ENCODE measurements at regions not wholly inside any gene's neighbourhood (a gene's known extent, or its start where the extent isn't known, plus 50 kb on each side); places are given as distances from the start of the nearest gene placed in this dataset.
A peak's percentile ranks its signal among the peaks of the same experiment; 100 is the strongest.

DNA sequence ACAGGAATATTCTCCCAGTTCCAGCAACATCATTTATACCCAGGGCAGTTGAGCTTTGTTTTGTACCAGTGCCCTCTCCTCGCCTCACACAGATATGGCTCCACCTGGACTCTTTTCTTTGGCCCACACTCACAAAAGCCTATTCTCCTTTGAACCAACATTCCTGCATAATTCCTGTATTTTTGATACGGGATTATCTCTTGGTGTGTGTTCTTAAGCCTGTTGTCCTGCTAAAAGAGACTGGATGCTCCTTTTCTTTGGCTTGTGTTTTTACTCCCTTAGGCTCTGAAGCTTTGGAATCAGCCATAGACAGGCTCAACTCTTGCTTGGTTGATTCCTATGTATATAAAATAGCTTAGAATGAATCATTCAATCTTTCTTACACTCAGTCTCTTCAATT lies 305.4 kb upstream of the SATB1 start:
- Mint-ChIP-seq H3K9me3 (peaks cover 0 to 11% (median 0%) of the 10 kb centered on the region in 9 donors), H3K4me1 (peaks cover 33 to 72% (median 57%) of the 10 kb centered on the region in 4 donors), H3K36me3 (peaks cover 0 to 2% (median 0%) of the 10 kb centered on the region in 3 donors), H3K4me3 (no peak overlapping the region), H3K27ac (peak overlapping the region in 7 of 10 donors; percentile 8 to 61 (median 22)), H3K27me3 (no peaks in the 10 kb centered on the region)
- DNase-seq (no peak), ATAC-seq (no peak)
- POLR2A ChIA-PET: interaction anchor here (0.6 to 9.4 kb wide), 4 partner anchors 9 to 283 kb away, joined by 3 to 102 read pairs (median 5); no protein-coding TSS in a partner anchor

DNA sequence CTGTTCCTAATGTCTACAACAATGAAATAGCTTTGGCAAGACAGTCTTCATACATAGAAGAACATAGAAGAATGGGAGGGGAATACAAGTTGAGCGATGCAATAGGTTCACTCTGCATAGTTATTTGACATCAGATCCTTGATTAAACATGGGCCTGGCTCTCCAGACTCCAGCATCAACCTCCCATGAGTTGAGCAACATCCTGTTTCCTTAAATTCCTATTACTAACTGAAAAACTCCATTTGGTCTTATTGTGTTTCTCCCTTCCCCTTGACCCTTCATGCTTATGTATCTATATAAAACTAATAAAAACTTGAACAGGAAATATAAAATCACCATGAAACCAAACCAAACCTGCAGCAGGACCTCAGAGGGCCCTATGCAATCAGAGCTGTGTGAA lies 304.5 kb upstream of the SATB1 start:
- no peaks in the 10 kb centered on the region for H3K27me3 Mint-ChIP-seq
- peaks cover 0 to 2% (median 0%) of the 10 kb centered on the region in 3 donors for H3K36me3 Mint-ChIP-seq
- POLR2A ChIA-PET: interaction anchor here (1.1 to 9.4 kb wide), 2 partner anchors 8 to 13 kb away, joined by 3 to 102 read pairs; no protein-coding TSS in a partner anchor
- ATAC-seq: no peak
- H3K4me3 Mint-ChIP-seq: no peak overlapping the region
- peak overlapping the region in 7 of 10 donors; percentile 4 to 73 (median 47) for H3K27ac Mint-ChIP-seq
- H3K4me1 Mint-ChIP-seq: peaks cover 36 to 77% (median 64%) of the 10 kb centered on the region in 4 donors
- H3K9me3 Mint-ChIP-seq: peaks cover 0 to 11% (median 0%) of the 10 kb centered on the region in 9 donors
- no peak for DNase-seq

DNA sequence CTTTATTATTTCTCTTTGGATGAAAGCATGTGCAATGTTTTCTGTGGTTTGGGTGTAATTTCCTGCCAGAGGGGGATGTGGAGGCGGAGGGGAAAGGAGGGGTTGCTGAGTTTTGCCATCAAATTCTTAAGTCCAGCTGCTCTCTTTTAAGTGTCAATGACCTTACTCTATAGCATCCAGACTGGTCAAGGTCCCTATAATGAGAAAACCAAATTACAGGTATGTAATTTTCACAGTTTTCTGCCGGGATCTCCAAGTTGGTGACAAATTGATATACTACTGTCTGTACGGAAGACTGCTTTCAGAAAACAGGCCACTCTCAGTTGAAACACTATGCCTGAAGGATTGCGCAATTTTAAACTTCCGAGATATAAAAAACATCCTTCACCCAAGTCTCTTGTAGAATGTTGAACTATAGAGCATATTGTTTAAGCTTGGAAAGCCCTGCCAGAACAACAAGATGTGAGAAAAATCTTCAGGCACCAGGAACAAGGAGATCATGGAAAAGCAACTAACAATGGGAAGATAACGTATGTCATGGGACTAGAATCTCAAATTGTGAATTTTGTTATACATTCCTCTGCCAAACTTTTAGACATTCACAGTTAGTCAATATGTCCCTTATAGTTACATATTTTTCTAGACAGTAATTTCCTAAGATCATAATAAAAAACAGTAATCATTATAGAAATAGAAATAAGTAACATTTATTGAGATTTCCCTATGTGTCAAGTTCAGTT lies 300.7 kb upstream of the SATB1 start:
- ATAC-seq (peak; percentile 77 to 82), DNase-seq (peak in 4 of 10 donors; percentile 13 to 72 (median 69))
- Mint-ChIP-seq H3K36me3 (peaks cover 0 to 2% (median 0%) of the 10 kb centered on the region in 3 donors), H3K4me1 (peaks cover 42 to 77% (median 71%) of the 10 kb centered on the region in 4 donors), H3K4me3 (peak overlapping the region; percentile 57 to 90 (median 74)), H3K27ac (peak overlapping the region; percentile 93 to 100 (median 96)), H3K27me3 (no peaks in the 10 kb centered on the region), H3K9me3 (peaks cover 0 to 11% (median 0%) of the 10 kb centered on the region in 9 donors)
- POLR2A ChIA-PET: interaction anchor here (0.5 to 9.4 kb wide), 9 partner anchors 10 to 302 kb away, joined by 3 to 102 read pairs (median 4); partner anchors contain the start of gene SATB1

DNA sequence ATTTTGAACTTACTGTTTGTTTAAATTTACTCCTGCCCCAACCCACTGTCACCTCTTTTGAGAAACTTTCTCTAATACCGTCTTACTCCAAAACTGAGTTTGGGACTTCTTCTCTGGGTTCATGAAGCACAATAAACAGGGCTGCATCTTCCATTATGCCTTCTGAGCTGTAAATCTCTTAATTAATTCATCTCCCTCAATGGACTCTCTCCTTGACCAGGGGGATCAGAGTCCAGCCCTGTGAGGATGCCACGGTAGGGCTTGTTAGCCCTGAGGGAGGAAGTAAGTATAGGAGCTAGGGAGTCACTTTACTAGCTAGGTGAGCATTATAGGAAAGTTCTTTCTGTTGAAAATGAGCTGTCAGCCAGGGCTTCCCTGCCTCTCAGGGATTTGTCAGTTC lies 299.3 kb upstream of the SATB1 start:
- Mint-ChIP-seq H3K9me3 (peaks cover 0 to 11% (median 0%) of the 10 kb centered on the region in 9 donors), H3K4me1 (peaks cover 38 to 71% (median 61%) of the 10 kb centered on the region in 4 donors), H3K27me3 (no peaks in the 10 kb centered on the region), H3K27ac (peak overlapping the region; percentile 93 to 100 (median 97)), H3K36me3 (peaks cover 0 to 3% (median 0%) of the 10 kb centered on the region in 3 donors), H3K4me3 (peak overlapping the region; percentile 57 to 90 (median 74))
- ATAC-seq (peak in 1 of 2 donors; percentile 10), DNase-seq (no peak)
- POLR2A ChIA-PET: interaction anchor here (0.6 to 9.4 kb wide), 6 partner anchors 9 to 280 kb away, joined by 3 to 102 read pairs (median 11); no protein-coding TSS in a partner anchor

DNA sequence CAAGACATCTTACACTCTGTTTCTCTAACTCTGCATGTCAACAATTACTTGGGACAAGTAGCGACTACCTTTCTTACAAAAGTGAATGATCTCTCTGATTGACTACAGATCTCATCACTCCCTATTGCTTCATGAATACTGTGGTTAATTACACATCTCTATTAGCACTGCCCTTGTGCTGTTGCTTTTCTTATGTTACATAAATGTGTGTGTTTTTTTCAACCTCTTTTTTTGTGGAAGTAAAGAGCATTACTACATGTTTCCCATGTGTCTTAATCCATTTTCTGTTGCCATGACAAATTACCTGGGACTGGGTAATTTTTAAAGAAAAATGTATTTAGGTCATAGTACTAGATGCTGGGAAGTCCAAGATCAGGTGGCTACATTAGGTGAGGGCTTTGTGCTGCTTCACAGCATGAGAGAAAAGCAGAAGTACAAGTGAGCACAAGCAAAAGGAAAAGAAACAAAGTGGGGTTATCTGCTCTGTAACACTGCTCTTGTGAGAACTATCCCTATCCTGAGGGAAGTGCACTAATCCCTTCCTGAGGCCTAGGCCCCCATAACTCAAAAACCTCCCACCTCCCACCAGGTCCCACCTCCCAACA lies 298.2 kb upstream of the SATB1 start:
- peak overlapping the region; percentile 6 to 90 (median 73) for H3K4me3 Mint-ChIP-seq
- ATAC-seq (peak in 1 of 2 donors; percentile 25), DNase-seq (no peak)
- POLR2A ChIA-PET: interaction anchor here (4.0 to 9.4 kb wide), 2 partner anchors 8 to 19 kb away, joined by 30 to 102 read pairs; no protein-coding TSS in a partner anchor
- H3K9me3 Mint-ChIP-seq: peaks cover 0 to 19% (median 0%) of the 10 kb centered on the region in 9 donors
- H3K27me3 Mint-ChIP-seq: no peaks in the 10 kb centered on the region
- peaks cover 35 to 70% (median 65%) of the 10 kb centered on the region in 4 donors for H3K4me1 Mint-ChIP-seq
- H3K36me3 Mint-ChIP-seq: peaks cover 0 to 11% (median 4%) of the 10 kb centered on the region in 3 donors
- peak overlapping the region; percentile 93 to 100 (median 97) for H3K27ac Mint-ChIP-seq

DNA sequence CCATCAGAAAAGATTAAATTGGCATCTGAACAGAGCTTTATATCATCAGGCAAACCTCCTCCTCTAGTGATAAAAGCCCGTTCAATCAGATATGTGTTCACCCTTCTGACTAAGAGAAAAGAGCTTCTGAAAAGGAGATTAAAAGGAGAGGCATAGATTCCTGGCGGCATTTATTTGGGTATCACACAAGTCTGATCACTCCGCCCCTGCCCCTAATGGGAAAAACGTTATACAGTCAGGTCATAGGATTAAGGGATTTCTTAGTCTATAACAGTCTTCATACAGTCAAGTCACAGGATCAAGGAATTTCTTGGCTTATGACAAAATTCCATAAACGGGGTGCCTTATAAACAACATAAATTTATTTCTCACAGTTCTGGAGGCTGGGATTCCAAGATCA lies 295.4 kb upstream of the SATB1 start:
- H3K4me3 Mint-ChIP-seq: no peak overlapping the region
- peaks cover 36 to 70% (median 65%) of the 10 kb centered on the region in 4 donors for H3K4me1 Mint-ChIP-seq
- H3K27me3 Mint-ChIP-seq: no peaks in the 10 kb centered on the region
- peaks cover 0 to 23% (median 4%) of the 10 kb centered on the region in 9 donors for H3K9me3 Mint-ChIP-seq
- peaks cover 0 to 15% (median 7%) of the 10 kb centered on the region in 3 donors for H3K36me3 Mint-ChIP-seq
- POLR2A ChIA-PET: interaction anchor here (0.6 to 1.2 kb wide), 3 partner anchors 10 to 274 kb away, joined by 3 to 6 read pairs (median 3); no protein-coding TSS in a partner anchor
- H3K27ac Mint-ChIP-seq: peak overlapping the region in 5 of 10 donors; percentile 37 to 70 (median 60)
- ATAC-seq (no peak), DNase-seq (no peak)

DNA sequence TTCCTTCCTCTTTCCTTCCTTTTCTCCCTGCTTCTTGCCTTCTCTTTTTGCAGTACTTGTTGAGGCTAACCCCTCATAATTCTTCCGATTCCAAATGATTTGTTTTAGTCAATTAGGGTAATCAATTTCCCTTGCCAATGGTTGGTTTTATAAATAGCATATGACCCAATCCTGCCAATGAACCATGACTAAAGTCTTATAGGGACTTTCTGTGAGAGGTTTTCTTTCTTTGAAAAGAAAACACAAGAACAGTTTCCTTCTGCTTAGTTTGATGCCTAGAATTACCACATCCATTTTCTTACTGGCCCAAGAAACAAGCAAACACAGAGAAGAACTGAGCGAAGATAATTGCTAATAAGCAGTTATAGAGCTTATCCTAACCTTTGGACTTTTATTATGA lies 292.5 kb upstream of the SATB1 start:
- Mint-ChIP-seq H3K27ac (peak overlapping the region; percentile 19 to 89 (median 70)), H3K4me3 (peak overlapping the region in 8 of 10 donors; percentile 24 to 72 (median 54)), H3K27me3 (no peaks in the 10 kb centered on the region), H3K4me1 (peaks cover 28 to 65% (median 60%) of the 10 kb centered on the region in 4 donors), H3K36me3 (peaks cover 0 to 15% (median 10%) of the 10 kb centered on the region in 3 donors), H3K9me3 (peaks cover 0 to 23% (median 4%) of the 10 kb centered on the region in 9 donors)
- POLR2A ChIA-PET: interaction anchor here (4.0 kb wide), 1 partner anchor 8 kb away, joined by 30 read pairs; no protein-coding TSS in a partner anchor
- peak in 1 of 2 donors; percentile 35 for ATAC-seq
- DNase-seq: no peak

DNA sequence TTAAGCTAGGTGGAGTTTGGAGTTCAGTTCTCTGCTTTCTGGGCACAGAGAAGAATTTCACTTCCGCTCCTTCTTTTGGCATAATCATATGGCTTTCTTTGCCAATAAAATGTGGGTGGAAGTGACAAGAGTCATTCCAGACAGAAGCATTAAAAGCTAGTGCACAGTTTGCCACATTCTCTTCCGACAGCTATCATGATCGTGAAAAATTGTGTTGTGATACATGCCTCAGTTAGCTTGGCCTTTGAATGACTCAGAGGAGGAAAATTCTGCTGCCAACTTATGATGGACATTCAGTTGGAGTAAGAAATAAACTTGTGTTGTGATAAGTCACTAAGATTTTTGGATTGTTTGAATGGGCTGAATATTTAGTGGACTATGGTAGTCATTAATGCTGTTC lies 291.7 kb upstream of the SATB1 start:
- POLR2A ChIA-PET: interaction anchor here (0.9 to 4.0 kb wide), 3 partner anchors 9 to 38 kb away, joined by 3 to 30 read pairs (median 5); no protein-coding TSS in a partner anchor
- H3K36me3 Mint-ChIP-seq: peaks cover 0 to 15% (median 10%) of the 10 kb centered on the region in 3 donors
- H3K4me3 Mint-ChIP-seq: peak overlapping the region in 7 of 10 donors; percentile 20 to 50 (median 46)
- H3K9me3 Mint-ChIP-seq: peaks cover 0 to 23% (median 4%) of the 10 kb centered on the region in 9 donors
- DNase-seq (no peak), ATAC-seq (no peak)
- no peaks in the 10 kb centered on the region for H3K27me3 Mint-ChIP-seq
- peak overlapping the region in 9 of 10 donors; percentile 19 to 93 (median 85) for H3K27ac Mint-ChIP-seq
- peaks cover 33 to 68% (median 66%) of the 10 kb centered on the region in 4 donors for H3K4me1 Mint-ChIP-seq

DNA sequence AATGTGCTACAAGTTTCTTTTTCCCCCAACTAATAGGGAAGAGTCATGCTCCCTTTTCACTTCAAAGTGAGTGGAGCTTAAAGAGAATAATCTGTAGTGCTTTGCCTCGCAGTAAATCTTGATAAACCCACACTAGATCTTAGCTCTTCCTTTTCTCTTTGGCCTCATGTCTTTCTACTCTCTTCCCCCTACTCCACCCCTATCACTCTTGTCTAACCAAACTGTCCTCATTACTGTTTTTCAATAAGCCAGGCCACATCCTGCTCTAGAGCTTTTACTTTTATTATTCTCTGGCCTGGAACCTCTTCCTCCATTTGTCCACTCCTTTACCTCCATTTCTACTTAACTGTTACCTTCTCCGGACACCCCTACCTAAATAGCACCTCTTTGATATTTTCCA lies 291.0 kb upstream of the SATB1 start:
- H3K36me3 Mint-ChIP-seq: peaks cover 0 to 15% (median 10%) of the 10 kb centered on the region in 3 donors
- H3K27ac Mint-ChIP-seq: peak overlapping the region; percentile 19 to 93 (median 85)
- ATAC-seq (no peak), DNase-seq (no peak)
- peak overlapping the region in 9 of 10 donors; percentile 20 to 76 (median 49) for H3K4me3 Mint-ChIP-seq
- H3K4me1 Mint-ChIP-seq: peaks cover 33 to 70% (median 66%) of the 10 kb centered on the region in 4 donors
- no peaks in the 10 kb centered on the region for H3K27me3 Mint-ChIP-seq
- peaks cover 0 to 23% (median 4%) of the 10 kb centered on the region in 9 donors for H3K9me3 Mint-ChIP-seq
- POLR2A ChIA-PET: interaction anchor here (0.9 to 4.0 kb wide), 4 partner anchors 10 to 271 kb away, joined by 3 to 30 read pairs (median 4); no protein-coding TSS in a partner anchor

DNA sequence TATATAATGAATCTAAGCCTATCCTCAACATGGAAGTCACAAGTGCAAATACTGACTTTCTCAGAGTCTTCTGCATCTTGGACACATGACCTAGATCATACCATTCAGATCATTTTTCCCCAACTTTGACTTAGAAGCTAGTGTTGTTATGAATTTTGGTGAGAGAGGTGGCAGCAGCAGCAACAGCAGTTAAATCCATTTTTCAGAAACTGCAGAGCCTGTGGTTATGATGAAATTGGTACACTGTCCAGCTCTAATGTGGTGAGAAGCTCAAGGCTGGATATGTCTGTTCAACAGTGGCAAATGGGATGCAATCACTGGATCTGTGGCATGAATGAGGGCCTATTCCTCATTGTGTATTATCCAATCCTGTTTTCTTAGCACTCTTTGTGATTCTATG lies 290.1 kb upstream of the SATB1 start:
- POLR2A ChIA-PET: interaction anchor here (4.0 kb wide), 1 partner anchor 10 kb away, joined by 30 read pairs; no protein-coding TSS in a partner anchor
- Mint-ChIP-seq H3K27ac (peak overlapping the region; percentile 1 to 93 (median 85)), H3K4me3 (peak overlapping the region in 7 of 10 donors; percentile 36 to 53 (median 49)), H3K36me3 (peaks cover 0 to 15% (median 10%) of the 10 kb centered on the region in 3 donors), H3K27me3 (no peaks in the 10 kb centered on the region), H3K4me1 (peaks cover 33 to 68% (median 66%) of the 10 kb centered on the region in 4 donors), H3K9me3 (peaks cover 0 to 23% (median 4%) of the 10 kb centered on the region in 9 donors)
- DNase-seq (no peak), ATAC-seq (no peak)

DNA sequence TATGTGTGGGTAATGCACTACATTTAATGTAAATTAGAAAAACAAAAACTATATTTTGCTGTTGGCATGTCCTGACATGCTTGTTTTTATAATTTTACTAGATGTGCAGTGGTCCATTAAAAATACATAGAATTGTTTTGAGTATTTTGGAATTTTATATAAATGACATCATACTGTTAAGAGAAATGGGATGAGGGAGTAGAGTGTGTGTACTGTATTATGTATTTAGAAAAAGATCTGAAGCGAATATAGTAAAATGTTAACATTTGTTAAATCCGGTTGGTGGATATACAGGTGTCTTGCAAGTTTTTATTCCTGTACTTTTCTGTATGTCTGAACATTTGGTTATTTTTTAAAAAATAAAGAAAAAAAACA lies 288.4 kb upstream of the SATB1 start:
- H3K4me3 Mint-ChIP-seq: peak overlapping the region in 8 of 10 donors; percentile 42 to 86 (median 73)
- no peak for ATAC-seq
- POLR2A ChIA-PET: interaction anchor here (0.9 to 4.0 kb wide), 4 partner anchors 12 to 44 kb away, joined by 3 to 30 read pairs (median 4); no protein-coding TSS in a partner anchor
- H3K27ac Mint-ChIP-seq: peak overlapping the region; percentile 85 to 98 (median 95)
- no peaks in the 10 kb centered on the region for H3K27me3 Mint-ChIP-seq
- H3K36me3 Mint-ChIP-seq: peaks cover 0 to 6% (median 6%) of the 10 kb centered on the region in 3 donors
- peaks cover 38 to 70% (median 64%) of the 10 kb centered on the region in 4 donors for H3K4me1 Mint-ChIP-seq
- peaks cover 0 to 16% (median under 1%) of the 10 kb centered on the region in 9 donors for H3K9me3 Mint-ChIP-seq
- no peak for DNase-seq

Data from naive thymus-derived CD8-positive, alpha-beta T cell (primary cell).